GM18505 (cell line): ENCODE measurements at regions not wholly inside any gene's neighbourhood (a gene's known extent, or its start where the extent isn't known, plus 50 kb on each side); places are given as distances from the start of the nearest gene placed in this dataset.
"Not testable (repeated sequence)": the region's sequence is repeated elsewhere in the genome, so short reads cannot be mapped to it uniquely, and the experiment has no call there.

Experiments
- ATAC-seq: cut with Tn5 transposase; IDR thresholded peaks from one replicate; pipeline ENCODE4 v1.9.1; 2021; ENCODE audit not compliant: unreplicated experiment
- POLR2A ChIP-seq: IDR thresholded peaks from 4 replicates; pipeline ENCODE4 v1.6.1; 2011; ENCODE audit warnings: borderline replicate concordance; ENCODE audit not compliant: insufficient read depth, insufficient read length; ENCODE audit errors: extremely low read depth

- TF ChIP-seq POLR2A = no peak
- ATAC-seq = no peak
These were observed 485.1 kb upstream of the PAPPA start for GRCh38 chr9:115668521-115668920.

GRCh38 chr9:115671236-115671962 lies 482.2 kb upstream of the PAPPA start:
- ATAC-seq = no peak
- no peak for TF ChIP-seq POLR2A

GRCh38 chr9:115671963-115672305 lies 481.7 kb upstream of the PAPPA start:
- ATAC-seq = no peak
- TF ChIP-seq POLR2A = no peak

GRCh38 chr9:115672477-115673316 lies 480.9 kb upstream of the PAPPA start:
- no peak for TF ChIP-seq POLR2A
- ATAC-seq = no peak

- no peak for ATAC-seq
- no peak for TF ChIP-seq POLR2A
These were observed 480.0 kb upstream of the PAPPA start for GRCh38 chr9:115673599-115673998.

GRCh38 chr9:115674091-115674490 lies 479.5 kb upstream of the PAPPA start:
- ATAC-seq = no peak
- TF ChIP-seq POLR2A = no peak

GRCh38 chr9:115675834-115676233 lies 477.8 kb upstream of the PAPPA start:
- ATAC-seq = no peak
- no peak for TF ChIP-seq POLR2A

- ATAC-seq = no peak
- TF ChIP-seq POLR2A = no peak
These were observed 473.4 kb upstream of the PAPPA start for GRCh38 chr9:115680231-115680630.

GRCh38 chr9:115681585-115681984 lies 472.0 kb upstream of the PAPPA start:
- no peak for ATAC-seq
- no peak for TF ChIP-seq POLR2A

GRCh38 chr9:115686069-115686468 lies 467.5 kb upstream of the PAPPA start:
- no peak for TF ChIP-seq POLR2A
- ATAC-seq = no peak

GRCh38 chr9:115687356-115687755 lies 466.2 kb upstream of the PAPPA start:
- no peak for ATAC-seq
- TF ChIP-seq POLR2A = no peak

GRCh38 chr9:115689331-115689730 lies 464.3 kb upstream of the PAPPA start:
- no peak for TF ChIP-seq POLR2A
- ATAC-seq = no peak

GRCh38 chr9:115690786-115691496 lies 462.6 kb upstream of the PAPPA start:
- no peak for ATAC-seq

GRCh38 chr9:115691693-115692092 lies 461.9 kb upstream of the PAPPA start:
- no peak for ATAC-seq
- no peak for TF ChIP-seq POLR2A

More at GRCh38 chr9:115690786-115691496, 462.6 kb upstream of the PAPPA start:
- TF ChIP-seq POLR2A = no peak

GRCh38 chr9:115692868-115693267 lies 460.7 kb upstream of the PAPPA start:
- not testable (repeated sequence) for ATAC-seq
